PC-3 (cell line): ENCODE measurements at regions not wholly inside any gene's neighbourhood (a gene's known extent, or its start where the extent isn't known, plus 50 kb on each side); places are given as distances from the start of the nearest gene placed in this dataset.

Experiments used
- ATAC-seq: fragments of 200-7000 bp; cut with Tn5 transposase; 2 replicates; pipeline ENCODE4 v1.9.1; 2020; ENCODE audit warnings: mild to moderate bottlenecking, moderate library complexity
- BruUV-seq: library from RNA; stranded (reverse); fragments of 400-500 nt; replicated peaks from 2 replicates; lab custom pipeline; 2021; lab: Mats Ljungman, UMichigan
- CTCF ChIA-PET: fragments of 300-600 bp; sonication (Branson Sonifier 250); formaldehyde crosslinking; loops from one replicate; lab custom pipeline; 2022; ENCODE audit warnings: antibody characterized with exemption; lab: Charles Lee
- POLR2A ChIA-PET: fragments of 300-600 bp; sonication (Branson Sonifier 250); formaldehyde crosslinking; loops from one replicate; lab custom pipeline; 2022; ENCODE audit warnings: antibody characterized with exemption; ENCODE audit not compliant: unreplicated experiment; lab: Charles Lee
- DNase-seq: peaks from one replicate; pipeline ENCODE4 v3.0.0-alpha.2; 2015
- H2AFZ ChIP-seq: fragments of 300-600 bp; sonication (generic); 2 replicates; pipeline ENCODE4 v1.6.0; 2016; ENCODE audit warnings: antibody characterized with exemption, low read length
- H3F3A ChIP-seq: fragments of 300-600 bp; sonication (generic); one replicate; pipeline ENCODE4 v1.6.0; 2017; ENCODE audit warnings: antibody characterized with exemption, low read length, control low read depth, mild to moderate bottlenecking; ENCODE audit not compliant: unreplicated experiment
- H3K27ac ChIP-seq: fragments of 300-600 bp; sonication (generic); 2 replicates; pipeline ENCODE4 v1.5.1; 2016; ENCODE audit warnings: mild to moderate bottlenecking, low read length
- H3K27me3 ChIP-seq: fragments of 300-600 bp; sonication (generic); 2 replicates; pipeline ENCODE4 v1.6.1; 2016; ENCODE audit warnings: low read length, mixed read lengths
- H3K36me3 ChIP-seq: fragments of 300-600 bp; sonication (generic); 2 replicates; pipeline ENCODE4 v1.6.1; 2016; ENCODE audit warnings: low read depth, mixed run types, low read length, mixed read lengths
- H3K4me1 ChIP-seq: fragments of 300-600 bp; sonication (generic); 2 replicates; pipeline ENCODE4 v1.5.1; 2016; ENCODE audit warnings: low read length; ENCODE audit not compliant: insufficient read depth
- H3K4me2 ChIP-seq: fragments of 300-600 bp; sonication (generic); 2 replicates; pipeline ENCODE4 v1.6.0; 2016; ENCODE audit warnings: low read length
- H3K4me3 ChIP-seq: fragments of 300-600 bp; sonication (generic); 2 replicates; pipeline ENCODE4 v1.5.1; 2016; ENCODE audit warnings: mild to moderate bottlenecking, low read length, mixed read lengths
- H3K79me2 ChIP-seq: fragments of 300-600 bp; sonication (generic); 2 replicates; pipeline ENCODE4 v1.6.1; 2017; ENCODE audit warnings: low read length, mixed read lengths
- H3K9ac ChIP-seq: fragments of 300-600 bp; sonication (generic); 2 replicates; pipeline ENCODE4 v1.6.0; 2016; ENCODE audit warnings: mild to moderate bottlenecking, low read length
- H3K9me2 ChIP-seq: fragments of 300-600 bp; sonication (generic); replicated peaks from 2 replicates; pipeline ENCODE4 v1.6.1; 2016; ENCODE audit warnings: mixed run types, low read length, mixed read lengths
- H3K9me3 ChIP-seq: fragments of 300-600 bp; sonication (generic); 2 replicates; pipeline ENCODE4 v1.6.1; 2016; ENCODE audit warnings: low read length, mixed read lengths
- H4K20me1 ChIP-seq: fragments of 300-600 bp; sonication (generic); 2 replicates; pipeline ENCODE4 v1.6.1; 2016; ENCODE audit warnings: low read length, mixed read lengths
- EZH2 ChIP-seq: fragments of 300-600 bp; sonication (generic); IDR thresholded peaks from one replicate; pipeline ENCODE4 v1.6.1; 2017; ENCODE audit warnings: antibody characterized with exemption, mild to moderate bottlenecking, low read length; ENCODE audit not compliant: unreplicated experiment
- EZH2phosphoT487 ChIP-seq: fragments of 300-600 bp; sonication (generic); IDR thresholded peaks from 2 replicates; pipeline ENCODE4 v1.6.1; 2018; ENCODE audit warnings: mild to moderate bottlenecking, antibody characterized with exemption, low read length, borderline replicate concordance
- intact Hi-C: fragments of 100-400 bp; cut with micrococcal nuclease; formaldehyde crosslinking; loops from 2 replicates; pipeline ENCODE4 v1.9.0; 2023
- TF ChIP-seq, protein P1 (sequence below): fragments of 300-600 bp; sonication (generic); conservative IDR thresholded peaks from 2 replicates; pipeline ENCODE4 v1.5.1; 2017; ENCODE audit warnings: antibody characterized with exemption, low read depth, mild to moderate bottlenecking, low read length

DNA sequence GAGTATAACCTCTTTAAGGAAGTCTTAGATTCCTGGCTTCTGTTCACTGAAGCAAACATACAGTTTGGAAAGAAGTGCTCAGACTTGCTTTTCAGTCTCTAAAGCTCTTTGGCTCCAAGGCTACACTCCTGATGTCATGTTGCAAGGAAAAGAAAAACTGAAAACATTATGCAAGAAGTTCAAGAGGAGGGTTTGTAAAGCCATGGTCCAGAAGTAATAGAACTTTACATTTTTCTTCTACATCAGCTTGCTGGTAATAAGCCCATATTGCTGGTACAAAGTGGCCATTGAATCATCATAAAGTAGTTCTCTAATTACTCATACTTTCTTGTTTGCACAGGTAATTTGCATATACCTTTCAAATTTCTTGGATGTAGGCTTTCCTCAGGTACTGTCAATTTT, 83.6 kb downstream of the BBS10 start:
- Histone ChIP-seq H3K4me3 (no peak overlapping the region), H4K20me1 (no peaks in the 10 kb centered on the region), H3K27ac (no peak overlapping the region), H3F3A (no peaks in the 10 kb centered on the region), H3K36me3 (no peaks in the 10 kb centered on the region), H3K9me2 (no peaks in the 10 kb centered on the region), H2AFZ (no peak overlapping the region), H3K4me2 (no peak overlapping the region), H3K27me3 (no peaks in the 10 kb centered on the region), H3K9me3 (no peaks in the 10 kb centered on the region), H3K4me1 (peaks cover 7% of the 10 kb centered on the region), H3K9ac (no peak overlapping the region), H3K79me2 (no peaks in the 10 kb centered on the region)
- TF ChIP-seq EZH2 (no peak), EZH2phosphoT487 (no peak)
- TF ChIP-seq, protein P1, sequence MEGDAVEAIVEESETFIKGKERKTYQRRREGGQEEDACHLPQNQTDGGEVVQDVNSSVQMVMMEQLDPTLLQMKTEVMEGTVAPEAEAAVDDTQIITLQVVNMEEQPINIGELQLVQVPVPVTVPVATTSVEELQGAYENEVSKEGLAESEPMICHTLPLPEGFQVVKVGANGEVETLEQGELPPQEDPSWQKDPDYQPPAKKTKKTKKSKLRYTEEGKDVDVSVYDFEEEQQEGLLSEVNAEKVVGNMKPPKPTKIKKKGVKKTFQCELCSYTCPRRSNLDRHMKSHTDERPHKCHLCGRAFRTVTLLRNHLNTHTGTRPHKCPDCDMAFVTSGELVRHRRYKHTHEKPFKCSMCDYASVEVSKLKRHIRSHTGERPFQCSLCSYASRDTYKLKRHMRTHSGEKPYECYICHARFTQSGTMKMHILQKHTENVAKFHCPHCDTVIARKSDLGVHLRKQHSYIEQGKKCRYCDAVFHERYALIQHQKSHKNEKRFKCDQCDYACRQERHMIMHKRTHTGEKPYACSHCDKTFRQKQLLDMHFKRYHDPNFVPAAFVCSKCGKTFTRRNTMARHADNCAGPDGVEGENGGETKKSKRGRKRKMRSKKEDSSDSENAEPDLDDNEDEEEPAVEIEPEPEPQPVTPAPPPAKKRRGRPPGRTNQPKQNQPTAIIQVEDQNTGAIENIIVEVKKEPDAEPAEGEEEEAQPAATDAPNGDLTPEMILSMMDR, result no peak
- CTCF ChIA-PET, result no interaction called here
- ATAC-seq (no peak), DNase-seq (no peak)
- POLR2A ChIA-PET, result interaction anchor here (0.5 kb wide), 1 partner anchor 12 kb away, joined by 3 read pairs; no protein-coding TSS in a partner anchor
- BruUV-seq, result no TSS peak
- intact Hi-C loops, result no loop called here

GRCh38 chr12:76263696-76264095, 84.5 kb downstream of the BBS10 start:
- no peaks in the 10 kb centered on the region for H3K9me2 ChIP-seq
- no peaks in the 10 kb centered on the region for H3F3A ChIP-seq
- ChIA-PET CTCF (no interaction called here), POLR2A (interaction anchor here (0.5 kb wide), 1 partner anchor 11 kb away, joined by 3 read pairs; no protein-coding TSS in a partner anchor)
- intact Hi-C loops, result no loop called here
- no peaks in the 10 kb centered on the region for H3K79me2 ChIP-seq
- TF ChIP-seq, protein P1, result no peak
- TF ChIP-seq EZH2 (no peak), EZH2phosphoT487 (no peak)
- H4K20me1 ChIP-seq, result no peaks in the 10 kb centered on the region
- no peak for ATAC-seq
- DNase-seq, result no peak
- H3K36me3 ChIP-seq, result no peaks in the 10 kb centered on the region
- no peak overlapping the region for H3K4me2 ChIP-seq
- H3K9me3 ChIP-seq, result no peaks in the 10 kb centered on the region
- no TSS peak for BruUV-seq
- no peak overlapping the region for H3K4me3 ChIP-seq
- no peak overlapping the region for H2AFZ ChIP-seq
- no peaks in the 10 kb centered on the region for H3K27me3 ChIP-seq
- no peak overlapping the region for H3K9ac ChIP-seq
- peaks cover 14% of the 10 kb centered on the region for H3K4me1 ChIP-seq
- no peak overlapping the region for H3K27ac ChIP-seq

GRCh38 chr12:76260390-76260748, 87.8 kb downstream of the BBS10 start:
- Histone ChIP-seq H4K20me1 (no peaks in the 10 kb centered on the region), H3K79me2 (no peaks in the 10 kb centered on the region), H3K9me2 (no peaks in the 10 kb centered on the region), H2AFZ (no peak overlapping the region), H3K9ac (no peak overlapping the region), H3K9me3 (no peaks in the 10 kb centered on the region), H3K4me3 (no peak overlapping the region), H3K4me2 (no peak overlapping the region), H3K4me1 (peaks cover 14% of the 10 kb centered on the region), H3F3A (no peaks in the 10 kb centered on the region), H3K27me3 (no peaks in the 10 kb centered on the region), H3K27ac (no peak overlapping the region), H3K36me3 (no peaks in the 10 kb centered on the region)
- intact Hi-C loops, result no loop called here
- BruUV-seq, result no TSS peak
- CTCF ChIA-PET, result no interaction called here
- no peak for TF ChIP-seq EZH2
- TF ChIP-seq, protein P1, result no peak
- no peak for TF ChIP-seq EZH2phosphoT487
- POLR2A ChIA-PET, result no interaction called here
- ATAC-seq (no peak), DNase-seq (no peak)
